SKM-1 treated with dmso at 0.1 percent for 144 hours (cell line): ENCODE measurements at regions not wholly inside any gene's neighbourhood (a gene's known extent, or its start where the extent isn't known, plus 50 kb on each side); places are given as distances from the start of the nearest gene placed in this dataset.
A peak's percentile ranks its signal among the peaks of the same experiment; 100 is the strongest.
"Not testable (repeated sequence)": the region's sequence is repeated elsewhere in the genome, so short reads cannot be mapped to it uniquely, and the experiment has no call there.

Experiments
- DNase-seq: peaks from one replicate; lab custom pipeline; 2025; ENCODE audit not compliant: unreplicated experiment; lab: John Stamatoyannopoulos, UW

DNA sequence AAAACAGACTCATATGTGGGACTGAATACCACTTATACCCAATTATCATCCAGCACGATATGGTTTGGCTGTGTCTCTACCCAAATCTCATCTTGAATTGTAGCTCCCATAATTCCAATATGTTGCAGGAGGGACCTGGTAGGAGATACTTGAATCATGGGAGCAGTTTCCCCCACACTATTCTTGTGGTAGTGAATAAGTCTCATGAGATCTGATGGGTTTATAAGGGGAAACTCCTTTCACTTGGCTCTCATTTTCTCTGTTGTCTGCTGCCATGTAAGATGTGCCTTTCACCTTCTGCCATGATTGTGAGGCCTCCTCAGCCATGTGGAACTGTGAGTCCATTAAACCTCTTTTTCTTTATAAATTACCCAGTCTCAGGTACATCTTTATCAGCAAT is 91.9 kb upstream of the FNDC3A start:
- not testable (repeated sequence) for DNase-seq

DNA sequence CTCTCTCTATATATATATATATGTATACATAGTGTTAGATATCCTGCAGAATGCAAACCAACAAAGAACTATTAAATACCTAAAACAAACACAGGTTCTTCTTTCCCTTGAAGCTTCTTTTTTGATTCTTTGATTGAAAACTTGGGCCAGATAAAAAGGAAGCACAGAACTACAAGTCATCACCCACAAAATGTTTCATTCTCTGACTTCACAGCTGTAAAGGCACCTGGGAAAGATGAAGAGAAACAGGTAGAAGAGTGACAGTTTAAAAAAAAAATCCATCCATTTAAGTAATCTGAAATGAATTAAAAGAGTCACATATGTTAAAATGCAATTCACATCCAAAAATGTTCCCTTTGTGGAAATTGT is 90.7 kb upstream of the FNDC3A start:
- DNase-seq = no peak

- DNase-seq = no peak
These were observed 87.1 kb upstream of the FNDC3A start for GRCh38 chr13:48888613-48889012.

GRCh38 chr13:48890391-48890790 is 85.3 kb upstream of the FNDC3A start:
- DNase-seq = no peak

DNA sequence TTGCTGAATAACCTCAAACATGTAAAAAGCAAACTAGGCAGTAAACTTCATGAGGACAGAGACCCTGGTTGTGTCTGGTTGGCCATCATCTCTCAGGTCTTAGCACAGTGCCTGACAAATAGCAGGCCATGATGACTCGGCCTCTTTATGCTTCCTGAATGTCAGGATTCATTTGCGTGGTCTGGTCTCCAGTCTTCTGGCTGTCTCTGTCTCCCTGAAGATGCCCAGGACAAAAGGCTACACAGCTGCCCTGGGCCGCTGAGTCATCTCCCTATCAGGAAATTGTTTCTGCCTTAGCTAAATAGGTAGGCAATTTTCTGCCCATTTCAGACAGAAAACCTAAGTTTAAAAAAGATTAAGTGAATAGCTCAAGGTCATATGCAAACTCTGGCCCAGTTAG is 84.1 kb upstream of the FNDC3A start:
- DNase-seq = no peak

GRCh38 chr13:48892053-48892687 is 83.5 kb upstream of the FNDC3A start:
- DNase-seq = no peak

GRCh38 chr13:48892688-48893075 is 83.0 kb upstream of the FNDC3A start:
- no peak for DNase-seq

DNA sequence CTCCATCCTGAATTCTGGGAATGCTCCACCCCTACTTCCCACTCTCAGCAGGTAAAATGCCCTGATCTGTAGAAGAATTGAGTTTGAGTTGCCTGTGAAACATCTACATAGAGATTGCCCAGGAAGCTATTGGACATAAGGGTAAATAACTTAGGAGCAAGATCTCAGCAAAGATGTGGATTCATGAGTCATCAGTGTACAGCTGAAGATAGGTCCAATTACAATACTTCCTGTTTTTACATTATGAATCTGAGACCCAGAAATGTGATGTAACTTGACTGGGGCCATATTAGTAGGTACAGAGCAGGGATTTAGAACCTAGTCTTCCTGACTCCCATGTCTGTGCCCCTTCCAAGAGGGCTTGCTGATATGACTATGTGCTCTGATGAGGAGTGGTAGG is 79.4 kb upstream of the FNDC3A start:
- DNase-seq = peak; percentile 15

DNA sequence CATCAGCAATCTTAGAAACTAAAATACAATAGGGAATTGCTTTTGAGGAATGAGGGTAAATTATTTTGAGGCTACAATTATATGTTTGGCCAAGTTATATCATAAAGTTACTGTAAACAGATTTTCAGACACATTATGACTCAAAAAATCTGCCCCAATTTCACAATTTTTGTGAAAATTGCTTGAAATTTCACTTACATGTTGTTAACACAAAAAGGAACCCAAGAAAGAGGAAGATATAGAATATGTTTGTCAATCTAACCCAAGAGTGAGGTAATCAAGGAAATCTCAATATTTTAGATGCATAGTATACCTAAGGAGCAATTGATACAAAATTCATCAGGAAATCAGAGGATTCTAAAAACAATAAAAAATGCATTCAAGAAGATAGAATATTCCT is 73.9 kb upstream of the FNDC3A start:
- DNase-seq = peak; percentile 83

- peak; percentile 43 for DNase-seq
These were observed 73.3 kb upstream of the FNDC3A start for GRCh38 chr13:48902368-48902767.

DNA sequence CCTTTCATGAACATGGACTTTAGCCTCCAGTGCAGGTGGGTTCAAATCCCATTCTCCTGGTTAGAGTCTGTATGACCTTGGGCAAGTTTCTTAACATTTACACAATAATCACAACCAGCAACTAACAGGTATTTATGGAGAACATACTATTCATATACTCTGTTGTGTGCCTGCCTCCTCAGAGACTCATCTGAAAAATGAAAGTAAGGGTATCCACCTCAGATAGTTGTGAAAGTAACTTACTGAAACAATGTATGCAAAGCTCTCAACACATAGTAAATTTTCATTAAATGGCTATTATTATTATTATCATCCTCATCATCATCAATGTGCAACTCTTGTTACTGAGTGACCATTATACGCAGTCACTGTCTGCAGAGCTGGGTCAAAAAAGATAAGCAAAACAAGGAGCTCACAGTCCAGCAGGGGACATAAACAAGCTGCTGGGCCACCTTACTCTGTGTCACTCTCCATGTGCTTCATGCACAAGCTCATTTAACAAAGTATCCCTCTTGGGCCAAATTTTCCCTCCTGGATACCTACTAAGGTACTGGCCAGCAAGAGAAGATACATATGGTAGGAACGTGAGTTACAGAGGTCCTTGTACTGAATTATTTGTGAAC is 70.9 kb upstream of the FNDC3A start:
- DNase-seq = no peak

DNA sequence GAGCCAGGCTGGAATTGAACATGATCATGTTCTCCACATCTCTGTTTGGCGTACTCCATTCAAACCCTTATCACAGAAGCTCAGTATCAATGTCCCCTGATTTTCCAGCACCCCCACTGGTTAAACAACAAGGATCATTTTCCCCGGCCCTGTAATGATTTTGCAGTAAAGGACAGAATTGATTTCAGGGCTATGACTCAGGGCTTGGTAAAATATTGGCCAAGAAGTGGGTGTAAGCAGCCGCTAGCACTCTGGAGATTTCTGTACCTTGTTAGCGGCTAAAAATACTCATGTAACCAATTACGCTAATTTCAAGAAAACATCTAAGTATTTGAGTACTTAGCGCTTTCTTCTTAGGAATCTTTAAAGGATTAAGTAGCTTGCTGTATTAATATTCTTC is 69.5 kb upstream of the FNDC3A start:
- DNase-seq = no peak

GRCh38 chr13:48908381-48909055 is 67.2 kb upstream of the FNDC3A start:
- no peak for DNase-seq

DNA sequence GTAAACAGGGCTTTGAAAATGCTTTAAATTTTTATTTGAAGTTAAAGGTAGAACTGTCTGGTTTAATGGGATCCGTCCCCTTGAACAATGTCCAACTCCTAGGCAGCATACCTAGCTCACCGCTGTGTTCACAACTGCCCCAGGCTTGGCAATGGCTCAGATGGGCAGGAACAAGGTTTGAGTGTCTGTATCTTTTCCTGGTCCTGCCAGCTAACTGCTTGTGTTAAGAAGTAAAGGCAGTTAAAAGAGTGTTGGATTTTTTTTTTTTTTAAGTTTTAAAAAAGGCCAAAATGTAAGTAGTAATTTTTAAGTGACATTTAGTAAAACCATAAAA is 66.7 kb upstream of the FNDC3A start:
- DNase-seq = no peak

DNA sequence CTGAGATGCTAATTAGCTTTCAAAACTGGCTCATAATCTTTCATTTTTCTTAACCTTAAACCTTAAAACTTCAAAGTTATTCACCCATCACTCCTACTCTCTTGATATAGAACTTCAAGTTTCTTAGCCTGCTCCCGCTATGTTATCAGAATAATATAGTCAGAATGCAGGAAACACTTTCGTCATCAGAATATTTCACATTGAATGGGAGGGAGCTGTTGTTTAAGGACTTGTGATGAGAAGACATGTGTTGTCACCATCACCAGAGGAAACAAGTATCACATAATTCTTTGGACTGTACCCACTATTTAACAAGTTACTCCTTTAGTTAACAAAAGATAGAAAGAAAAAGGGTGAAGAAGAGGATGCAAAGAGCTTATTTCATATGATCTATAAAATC is 65.0 kb upstream of the FNDC3A start:
- no peak for DNase-seq

- no peak for DNase-seq
These were observed 56.0 kb upstream of the FNDC3A start for GRCh38 chr13:48919751-48920150.

DNA sequence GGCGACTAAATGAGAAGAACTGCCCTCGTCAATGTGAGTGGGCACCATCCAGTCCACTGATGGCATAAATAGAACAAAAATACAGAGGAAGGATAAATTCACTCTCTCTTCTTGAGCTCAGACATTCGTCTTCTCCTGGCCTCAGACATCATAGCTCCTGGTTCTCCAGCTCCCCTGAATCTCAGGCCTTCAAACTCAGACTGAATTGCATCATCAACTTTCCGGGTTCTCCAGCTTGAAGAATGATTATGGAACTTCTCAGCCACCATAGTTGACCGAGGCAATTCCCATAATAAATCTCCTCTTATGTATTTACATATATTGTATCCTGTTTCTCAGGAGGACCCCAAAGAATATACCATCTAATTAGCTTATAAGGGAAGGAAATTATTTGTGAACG is 55.0 kb upstream of the FNDC3A start:
- no peak for DNase-seq

DNA sequence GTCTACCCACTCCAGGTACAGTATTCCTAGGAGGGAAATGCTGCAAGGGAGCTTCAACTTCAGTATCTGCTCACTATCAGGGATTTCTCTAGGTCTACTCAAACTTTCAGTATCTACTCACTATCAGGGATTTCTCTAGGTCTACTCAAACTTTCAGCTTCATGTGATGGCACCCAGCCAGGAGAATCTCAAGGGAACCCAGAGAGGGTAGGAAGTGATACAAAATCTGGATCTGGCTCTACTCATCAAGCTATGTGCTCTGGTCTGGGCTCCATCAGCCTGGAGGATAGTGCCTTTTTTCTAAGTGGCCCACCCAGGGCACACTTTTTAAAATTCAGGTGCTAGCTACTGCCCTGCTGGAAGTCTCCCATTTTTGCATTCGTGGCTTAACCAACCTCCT is 52.3 kb upstream of the FNDC3A start:
- no peak for DNase-seq

GRCh38 chr13:48925001-48925400 is 50.7 kb upstream of the FNDC3A start:
- DNase-seq = no peak
